ENCODE measurements at regions not wholly inside any gene's neighbourhood (a gene's known extent, or its start where the extent isn't known, plus 50 kb on each side); places are given as distances from the start of the nearest gene placed in this dataset.
"Not testable (repeated sequence)": the region's sequence is repeated elsewhere in the genome, so short reads cannot be mapped to it uniquely, and the experiment has no call there.

- no peak for DNase-seq (ENCODE audit: low spot score)
These were observed 160.1 kb downstream of the OR4M2 start for GRCh38 chr15:22240403-22240802.

- no peak for DNase-seq (ENCODE audit: low spot score)
These were observed 160.7 kb downstream of the OR4M2 start for GRCh38 chr15:22240986-22241385.

- no peak for DNase-seq (ENCODE audit: low spot score)
These were observed 161.1 kb downstream of the OR4M2 start for GRCh38 chr15:22241451-22241850.

GRCh38 chr15:22242311-22242710, 162.0 kb downstream of the OR4M2 start:
- DNase-seq (ENCODE audit: low spot score) = not testable (repeated sequence)

GRCh38 chr15:22243440-22244130, 163.3 kb downstream of the OR4M2 start:
- no peak for DNase-seq (ENCODE audit: low spot score)

GRCh38 chr15:22249511-22249910, 169.2 kb downstream of the OR4M2 start:
- not testable (repeated sequence) for DNase-seq (ENCODE audit: low spot score)

- DNase-seq (ENCODE audit: low spot score) = peak; percentile 45
These were observed 170.4 kb downstream of the OR4M2 start for GRCh38 chr15:22250501-22251290.

GRCh38 chr15:22251422-22251821, 171.1 kb downstream of the OR4M2 start:
- DNase-seq (ENCODE audit: low spot score) = no peak

GRCh38 chr15:22252047-22252446, 171.7 kb downstream of the OR4M2 start:
- not testable (repeated sequence) for DNase-seq (ENCODE audit: low spot score)

GRCh38 chr15:22252521-22252920, 172.2 kb downstream of the OR4M2 start:
- DNase-seq (ENCODE audit: low spot score) = not testable (repeated sequence)

GRCh38 chr15:22253002-22253675, 172.8 kb downstream of the OR4M2 start:
- DNase-seq (ENCODE audit: low spot score) = not testable (repeated sequence)

- no peak for DNase-seq (ENCODE audit: low spot score)
These were observed 173.5 kb downstream of the OR4M2 start for GRCh38 chr15:22253676-22254408.

GRCh38 chr15:22254409-22255045, 174.2 kb downstream of the OR4M2 start:
- not testable (repeated sequence) for DNase-seq (ENCODE audit: low spot score)

- not testable (repeated sequence) for DNase-seq (ENCODE audit: low spot score)
These were observed 175.3 kb downstream of the OR4M2 start for GRCh38 chr15:22255606-22256005.

- not testable (repeated sequence) for DNase-seq (ENCODE audit: low spot score)
These were observed 176.2 kb downstream of the OR4M2 start for GRCh38 chr15:22256389-22257046.

- DNase-seq (ENCODE audit: low spot score) = no peak
These were observed 177.0 kb downstream of the OR4M2 start for GRCh38 chr15:22257047-22258008.

- DNase-seq (ENCODE audit: low spot score) = no peak
These were observed 177.7 kb downstream of the OR4M2 start for GRCh38 chr15:22258009-22258397.

- no peak for DNase-seq (ENCODE audit: low spot score)
These were observed 178.2 kb downstream of the OR4M2 start for GRCh38 chr15:22258398-22259150.

- DNase-seq (ENCODE audit: low spot score) = not testable (repeated sequence)
These were observed 178.9 kb downstream of the OR4M2 start for GRCh38 chr15:22259151-22259750.
